HG03432 (cell line): ENCODE measurements at regions not wholly inside any gene's neighbourhood (a gene's known extent, or its start where the extent isn't known, plus 50 kb on each side); places are given as distances from the start of the nearest gene placed in this dataset.

ENCODE experiments used
- ATAC-seq: cut with Tn5 transposase; IDR thresholded peaks from one replicate; pipeline ENCODE4 v1.9.1; 2021; ENCODE audit warnings: mild to moderate bottlenecking, moderate library complexity; ENCODE audit not compliant: unreplicated experiment

DNA sequence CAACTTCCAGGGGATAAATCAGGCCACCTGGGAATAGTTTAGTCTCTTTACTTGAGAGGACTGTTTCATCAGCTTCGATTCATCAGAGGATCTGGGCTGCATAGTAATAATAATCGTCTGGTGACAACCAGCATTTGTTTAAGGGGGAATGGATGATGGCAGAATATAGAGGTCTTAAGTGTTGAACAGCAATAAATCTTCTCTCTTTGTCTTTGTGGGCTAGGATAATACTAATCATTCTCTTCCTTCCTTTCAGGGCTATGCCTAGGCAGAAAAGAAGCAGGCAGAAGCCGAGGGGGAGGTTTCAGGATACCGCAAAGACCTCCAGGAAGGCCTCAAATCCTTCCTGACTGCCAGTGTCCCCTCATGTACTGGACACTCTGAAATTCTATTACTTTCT is 150.4 kb upstream of the GAREM1 start:
- no peak for ATAC-seq

DNA sequence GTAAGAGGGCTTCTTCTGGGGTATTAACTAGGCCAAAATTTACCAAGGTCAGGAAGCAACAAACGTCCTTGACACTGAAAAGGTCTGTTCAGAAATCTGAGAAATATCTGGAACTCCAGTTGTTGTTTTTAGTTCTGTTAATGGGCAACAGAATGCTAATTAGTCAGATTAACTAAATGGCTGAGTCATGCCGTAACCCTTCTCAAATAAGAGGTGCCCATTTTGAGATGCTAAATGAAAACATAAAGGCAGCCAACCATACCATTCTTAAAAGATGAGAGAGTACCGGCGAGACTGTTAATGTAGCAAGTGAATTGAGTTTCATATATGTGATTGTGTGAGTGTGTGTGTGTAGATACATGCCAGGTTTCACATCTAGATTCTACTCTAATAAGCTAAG is 147.9 kb upstream of the GAREM1 start:
- ATAC-seq = no peak

DNA sequence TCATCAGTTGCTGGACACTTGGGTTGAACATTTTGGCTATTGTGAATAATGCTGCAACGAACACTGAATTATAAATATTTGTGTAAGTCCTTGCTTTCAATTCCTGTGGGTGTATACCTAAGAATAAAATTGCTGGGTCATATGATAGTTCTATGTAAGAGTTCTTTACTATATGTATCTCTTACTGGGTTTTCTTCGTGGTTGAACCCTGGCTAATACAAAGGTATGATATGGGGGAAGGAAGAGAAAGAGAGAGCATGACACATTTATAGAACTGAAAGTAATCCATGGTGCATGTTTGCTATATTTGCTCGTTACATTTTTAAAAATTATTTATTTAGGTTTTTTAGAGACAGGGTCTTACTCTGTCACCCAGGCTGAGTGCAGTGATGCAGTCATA is 143.1 kb upstream of the GAREM1 start:
- ATAC-seq = no peak

DNA sequence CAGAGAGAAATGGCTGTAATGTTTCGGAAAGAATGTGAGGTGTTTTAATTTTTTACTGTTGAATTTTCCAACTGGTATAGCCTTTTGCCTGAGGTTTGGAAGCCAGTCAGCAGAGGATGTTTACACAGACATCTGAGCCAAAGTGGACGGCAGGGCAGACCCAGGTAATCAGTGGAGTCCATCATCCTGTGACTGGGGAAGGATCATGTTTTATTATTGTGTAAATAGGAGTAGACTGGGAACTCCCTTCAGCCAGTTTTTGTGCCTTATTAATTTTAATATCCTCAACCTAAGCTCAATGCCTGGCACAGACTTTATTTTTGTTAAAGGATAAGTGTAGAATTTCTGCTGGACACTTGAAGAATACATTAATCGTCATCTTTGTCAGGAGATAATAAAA is 142.0 kb upstream of the GAREM1 start:
- no peak for ATAC-seq

DNA sequence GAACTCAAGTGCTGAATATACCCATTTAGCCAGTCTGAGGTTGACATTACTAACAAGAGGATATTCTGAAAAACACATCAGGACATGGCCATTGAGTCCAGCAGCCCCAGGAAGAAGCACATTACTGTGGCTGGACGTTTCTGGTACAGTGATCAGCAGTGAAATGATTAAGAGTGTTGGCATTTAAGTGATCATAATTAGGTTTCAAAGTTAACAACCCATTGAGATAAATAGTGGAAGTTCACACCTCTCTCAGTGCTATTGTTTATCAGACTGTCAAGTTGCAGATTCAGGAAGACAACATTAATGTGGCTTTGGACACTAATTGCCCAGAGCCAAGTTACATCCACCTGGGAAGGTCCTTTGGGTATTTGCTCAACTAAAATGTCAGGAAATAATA is 139.5 kb upstream of the GAREM1 start:
- no peak for ATAC-seq

DNA sequence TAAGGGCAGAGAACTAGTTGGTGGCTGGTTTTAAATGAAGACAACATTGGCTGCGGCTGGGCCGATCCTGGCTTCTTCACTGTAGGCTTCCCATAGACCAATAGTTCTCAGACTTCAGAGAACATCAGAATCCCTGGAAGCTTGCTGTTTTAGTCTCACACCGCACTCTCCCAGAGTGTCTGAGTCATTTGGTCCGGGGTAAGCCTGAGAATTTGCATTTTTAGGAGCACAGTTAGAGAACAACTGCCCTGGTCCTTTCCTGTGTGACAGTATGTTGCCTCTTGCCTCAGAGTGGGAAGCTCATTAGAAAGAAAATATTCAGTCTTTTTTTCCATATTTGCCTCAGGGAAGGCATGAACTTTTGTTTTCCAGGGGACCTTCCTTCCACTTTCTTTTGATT is 137.1 kb upstream of the GAREM1 start:
- ATAC-seq = no peak

DNA sequence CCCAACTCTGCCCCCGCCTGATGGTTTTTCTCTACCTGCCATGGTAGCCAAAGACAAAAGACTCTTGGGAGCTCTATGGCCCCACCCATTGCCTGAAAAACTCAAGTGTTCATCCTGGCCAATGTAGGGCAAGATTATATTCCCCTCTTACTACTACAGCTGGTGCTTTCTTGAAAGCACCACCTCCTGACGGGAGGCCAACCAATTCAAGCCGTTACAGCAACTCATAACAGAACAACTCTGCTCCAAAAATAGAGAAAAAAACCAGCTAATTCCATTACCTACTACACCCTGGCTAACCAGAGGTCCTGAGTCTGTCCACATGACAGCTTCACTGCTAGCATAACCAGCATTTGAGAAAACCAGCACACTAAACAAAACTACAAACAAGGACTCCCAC is 127.5 kb upstream of the GAREM1 start:
- peak; percentile 57 for ATAC-seq

DNA sequence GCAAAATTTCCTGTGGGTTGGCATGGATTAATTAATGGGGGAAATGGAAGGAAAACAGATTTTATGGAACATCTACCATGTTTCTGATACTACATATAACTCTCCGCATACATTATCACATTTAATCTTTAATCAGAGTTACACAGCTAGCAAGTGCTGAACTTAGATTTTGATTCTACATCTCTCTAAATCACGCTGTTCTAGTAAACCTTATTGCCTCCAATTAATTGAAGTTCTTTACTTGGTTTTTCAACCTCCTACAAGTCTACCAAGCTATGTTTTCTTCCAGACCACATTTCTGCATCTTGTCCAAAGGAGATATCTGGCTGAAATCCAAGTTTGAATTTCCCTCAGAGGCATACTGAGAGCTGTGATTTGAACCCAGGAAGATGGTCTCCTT is 125.8 kb upstream of the GAREM1 start:
- ATAC-seq = no peak

DNA sequence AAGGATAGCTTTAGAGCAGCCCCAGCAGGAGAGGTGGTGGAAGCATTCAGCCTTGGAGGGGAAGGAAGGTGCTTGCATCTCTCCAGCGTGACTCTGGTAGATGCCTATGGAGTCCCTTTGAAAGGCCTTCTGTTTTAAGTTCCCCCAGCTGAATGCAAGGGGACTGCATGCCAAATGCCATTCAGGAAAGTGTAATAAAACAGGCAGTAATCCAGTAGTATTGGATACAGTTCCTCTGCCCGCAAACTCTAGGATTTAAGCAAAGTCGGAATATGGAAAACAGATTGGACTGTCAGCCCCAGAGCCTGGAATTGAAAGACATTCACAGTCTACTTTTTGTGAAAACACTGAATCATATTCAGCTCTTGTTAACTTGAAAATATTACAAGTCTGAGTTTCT is 125.2 kb upstream of the GAREM1 start:
- ATAC-seq = no peak

DNA sequence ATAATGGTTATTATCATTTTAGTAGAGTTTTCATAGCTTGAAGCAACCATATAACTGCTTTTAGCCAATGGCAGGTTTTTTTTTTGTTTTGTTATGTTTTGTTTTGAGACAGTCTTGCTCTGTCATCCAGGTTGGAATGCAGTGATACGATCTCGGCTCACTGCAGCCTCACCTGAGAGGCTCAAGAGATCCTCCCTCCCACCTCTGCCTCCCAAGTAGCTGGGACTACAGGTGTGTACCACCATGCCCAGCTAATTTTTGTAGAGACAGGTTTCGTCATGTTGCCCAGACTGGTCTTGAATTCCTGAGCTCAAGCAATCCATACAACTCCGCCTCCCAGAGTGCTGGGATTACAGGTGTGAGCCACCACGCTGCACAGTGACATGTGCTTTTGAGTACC is 117.5 kb upstream of the GAREM1 start:
- ATAC-seq = no peak

DNA sequence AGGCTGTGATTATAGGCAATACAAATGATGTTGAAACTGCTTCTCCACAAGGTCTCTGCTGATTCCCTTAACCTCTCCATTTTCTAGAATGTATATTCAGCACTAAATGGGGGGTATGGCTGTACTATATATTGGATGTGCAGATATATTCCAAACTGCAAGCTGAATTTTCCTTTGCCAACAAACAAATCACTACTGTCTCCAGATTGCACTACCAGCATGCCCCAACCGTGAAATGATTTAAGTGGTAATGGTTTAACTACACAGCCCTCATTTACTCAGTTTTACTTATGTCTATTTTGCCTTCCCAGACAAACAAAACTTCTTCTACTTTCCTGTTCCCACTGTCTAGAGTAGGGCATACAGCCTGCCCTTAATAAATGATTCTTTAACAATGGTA is 112.7 kb upstream of the GAREM1 start:
- no peak for ATAC-seq

DNA sequence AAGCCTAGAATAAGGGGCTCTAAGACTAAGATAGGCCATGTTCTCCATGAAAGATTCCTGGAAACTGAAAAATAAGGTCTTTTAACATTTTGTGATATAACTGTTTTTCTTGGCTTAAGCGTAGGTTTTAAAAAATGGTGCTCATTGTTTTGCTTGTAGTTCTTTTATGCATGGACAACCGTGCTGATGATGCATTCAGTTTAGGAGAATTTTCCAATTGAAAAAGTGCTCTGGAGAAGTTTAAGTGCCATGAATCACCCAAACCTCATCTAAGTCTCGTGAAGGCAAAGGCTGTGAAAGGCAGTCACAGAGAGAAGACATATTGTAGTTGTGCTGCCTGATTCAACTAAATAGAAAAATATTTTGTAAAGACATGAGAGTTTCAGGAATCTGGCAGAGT is 111.8 kb upstream of the GAREM1 start:
- no peak for ATAC-seq

DNA sequence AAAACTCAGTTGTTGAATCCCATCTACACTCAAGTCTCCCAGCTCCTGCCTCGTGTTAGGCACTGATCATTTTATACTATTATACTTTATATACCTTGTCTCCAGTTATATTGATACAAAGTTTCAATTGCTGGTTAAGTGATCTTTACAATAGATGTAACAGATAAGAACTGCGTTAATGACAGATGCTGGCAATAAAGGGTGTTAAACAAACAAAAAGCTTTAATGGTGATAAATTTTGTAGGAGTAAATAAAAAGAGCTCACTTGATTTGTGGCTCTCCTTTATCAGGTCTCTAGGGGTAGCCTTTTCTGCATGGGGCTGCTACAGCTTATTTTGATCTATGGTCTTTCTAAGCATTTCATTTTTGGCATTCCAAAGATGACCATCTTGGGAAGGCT is 106.9 kb upstream of the GAREM1 start:
- ATAC-seq = no peak

DNA sequence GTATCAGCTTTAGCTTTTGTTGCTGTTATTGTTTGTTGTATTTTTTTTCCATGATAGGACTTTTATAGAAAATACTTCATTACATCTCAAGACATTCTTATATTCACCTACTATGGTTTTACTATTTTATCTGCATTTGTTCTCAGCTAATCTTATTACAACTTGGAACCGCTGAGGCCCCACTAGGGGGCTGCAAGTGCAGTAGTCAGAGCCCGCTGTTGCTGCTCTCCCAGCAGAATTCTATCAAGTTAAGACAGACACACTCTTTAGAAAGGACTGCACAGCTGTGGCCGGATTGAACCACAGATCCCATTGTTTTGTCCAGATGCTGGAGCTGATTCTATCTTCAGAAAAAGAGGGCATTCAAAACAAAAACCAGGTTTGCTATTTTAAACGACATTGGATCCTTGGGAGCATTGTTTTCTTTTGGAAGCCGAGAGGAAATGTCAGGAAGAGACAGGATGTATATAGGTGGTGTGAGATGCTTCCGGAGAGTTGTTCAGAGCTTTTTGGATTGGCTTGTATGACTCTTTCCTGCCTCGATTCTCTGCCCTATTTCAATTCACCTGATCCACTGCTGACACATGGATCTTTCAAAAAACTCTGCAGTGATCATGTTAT is 105.7 kb upstream of the GAREM1 start:
- ATAC-seq = no peak

DNA sequence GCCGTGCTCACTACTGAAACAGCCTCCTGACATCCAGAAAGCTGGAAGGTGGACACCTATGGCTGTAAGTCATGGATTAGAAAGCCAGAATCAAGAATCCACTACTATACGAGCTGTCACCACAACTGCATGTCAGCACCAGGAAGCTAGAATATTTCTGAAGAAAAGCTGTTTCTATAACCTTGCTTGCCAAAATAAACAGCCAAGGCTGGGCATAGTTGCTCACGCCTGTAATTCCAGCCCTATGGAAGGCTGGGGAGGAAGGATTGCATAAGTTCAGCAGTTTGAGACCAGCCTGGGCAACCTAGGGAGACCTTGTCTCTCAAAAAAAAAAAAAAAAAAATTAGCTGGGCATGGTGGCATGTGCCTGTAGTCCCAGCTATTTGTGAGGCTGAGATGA is 96.3 kb upstream of the GAREM1 start:
- no peak for ATAC-seq

DNA sequence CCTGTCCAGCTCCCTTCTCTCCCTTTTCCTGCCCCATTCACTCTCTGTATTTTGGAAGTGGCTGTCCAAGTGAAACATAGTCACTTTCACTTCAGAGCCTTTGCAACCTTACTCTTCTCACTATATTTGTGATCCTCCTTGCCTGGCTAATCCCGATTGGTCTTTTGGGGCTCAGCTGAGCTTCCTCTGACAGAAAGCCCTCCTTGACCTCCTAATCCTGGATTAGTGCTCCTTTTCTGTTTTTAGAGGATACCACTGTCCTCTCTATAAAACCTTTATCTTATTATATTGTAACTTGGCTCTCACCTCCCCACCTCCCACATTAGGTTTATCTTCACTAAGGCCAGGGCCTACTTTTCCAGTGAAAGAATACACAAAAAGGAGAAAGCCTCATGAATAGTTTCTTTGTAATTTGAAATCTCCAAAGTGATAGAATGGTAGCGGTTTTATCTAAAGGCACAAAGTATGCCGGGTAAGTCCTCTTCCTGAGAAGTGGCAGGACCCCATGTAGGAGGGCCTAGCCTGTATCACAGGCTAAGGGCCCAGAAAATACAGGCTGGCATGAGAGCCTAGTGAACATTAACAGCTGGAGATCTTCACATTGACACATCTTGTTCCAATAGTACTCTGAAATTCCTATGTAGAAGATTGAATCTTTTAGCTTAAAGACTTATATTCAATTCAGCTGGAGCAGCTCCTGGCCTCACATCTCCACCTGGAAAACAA is 83.1 kb upstream of the GAREM1 start:
- ATAC-seq = no peak

DNA sequence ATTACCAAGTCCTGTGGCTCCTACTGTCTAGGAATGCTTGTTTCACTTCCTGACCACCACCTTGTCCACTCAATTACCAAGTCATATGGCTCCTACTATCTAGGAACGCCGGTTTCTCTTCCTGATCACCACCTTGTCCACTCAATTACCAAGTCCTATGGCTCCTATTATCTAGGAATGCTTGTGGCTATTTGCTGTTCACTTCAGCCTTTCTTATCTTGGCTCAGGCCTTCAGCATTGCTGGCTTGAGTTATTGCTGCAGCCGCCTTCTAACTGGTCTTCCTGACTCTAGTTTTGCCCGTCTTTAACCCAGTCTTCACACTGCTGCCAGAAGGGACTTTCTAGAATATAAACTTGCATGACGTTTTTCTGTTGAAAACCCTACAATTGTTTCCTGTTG is 82.5 kb upstream of the GAREM1 start:
- ATAC-seq = no peak

DNA sequence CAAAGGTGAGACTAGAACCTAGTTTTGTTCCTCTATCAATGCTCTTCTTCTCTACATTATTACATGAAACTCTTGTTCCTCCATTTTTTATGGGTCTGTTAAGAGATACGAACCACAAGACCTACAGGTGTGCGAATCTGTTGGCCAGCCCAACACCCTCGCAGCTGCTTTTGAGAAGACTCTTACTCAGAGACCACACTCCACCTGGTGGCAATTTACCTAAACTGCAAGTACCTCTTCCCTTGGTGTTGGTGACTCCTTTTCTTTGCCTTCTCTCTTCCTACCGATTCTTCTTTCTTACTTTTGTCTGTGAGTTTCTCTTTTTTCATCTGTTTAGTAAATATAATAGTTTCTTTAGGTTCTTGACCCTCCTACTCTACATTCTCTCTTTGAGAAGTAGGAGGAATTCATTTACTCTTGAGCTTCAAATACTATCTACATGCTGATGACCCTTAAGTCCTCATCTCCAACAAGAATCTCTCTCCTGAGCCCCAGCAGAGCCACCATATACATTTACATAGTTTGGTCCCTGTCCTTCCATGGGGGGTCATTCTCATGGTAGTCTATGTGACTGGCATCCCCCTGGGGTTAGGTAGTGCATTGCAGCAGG is 81.8 kb upstream of the GAREM1 start:
- peak; percentile 85 for ATAC-seq

DNA sequence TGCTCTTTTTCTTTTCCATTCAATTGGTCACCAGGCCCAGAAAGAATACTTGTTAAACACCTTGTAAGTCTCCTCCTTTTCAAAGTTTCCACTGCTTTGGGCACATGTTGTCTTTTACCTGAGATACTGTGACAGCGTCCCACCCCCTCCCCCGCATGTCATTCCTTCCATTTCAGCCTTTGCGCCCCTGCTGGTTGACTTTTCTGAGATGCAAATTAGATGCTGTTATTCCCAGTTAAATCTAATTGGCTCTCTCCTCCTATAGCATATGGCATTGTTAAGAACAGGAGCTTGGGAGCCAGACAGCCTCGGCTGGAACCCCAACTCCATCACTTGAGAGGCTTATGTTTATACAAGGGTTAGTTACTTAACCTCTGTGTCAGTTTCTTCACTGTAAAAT is 80.3 kb upstream of the GAREM1 start:
- no peak for ATAC-seq

DNA sequence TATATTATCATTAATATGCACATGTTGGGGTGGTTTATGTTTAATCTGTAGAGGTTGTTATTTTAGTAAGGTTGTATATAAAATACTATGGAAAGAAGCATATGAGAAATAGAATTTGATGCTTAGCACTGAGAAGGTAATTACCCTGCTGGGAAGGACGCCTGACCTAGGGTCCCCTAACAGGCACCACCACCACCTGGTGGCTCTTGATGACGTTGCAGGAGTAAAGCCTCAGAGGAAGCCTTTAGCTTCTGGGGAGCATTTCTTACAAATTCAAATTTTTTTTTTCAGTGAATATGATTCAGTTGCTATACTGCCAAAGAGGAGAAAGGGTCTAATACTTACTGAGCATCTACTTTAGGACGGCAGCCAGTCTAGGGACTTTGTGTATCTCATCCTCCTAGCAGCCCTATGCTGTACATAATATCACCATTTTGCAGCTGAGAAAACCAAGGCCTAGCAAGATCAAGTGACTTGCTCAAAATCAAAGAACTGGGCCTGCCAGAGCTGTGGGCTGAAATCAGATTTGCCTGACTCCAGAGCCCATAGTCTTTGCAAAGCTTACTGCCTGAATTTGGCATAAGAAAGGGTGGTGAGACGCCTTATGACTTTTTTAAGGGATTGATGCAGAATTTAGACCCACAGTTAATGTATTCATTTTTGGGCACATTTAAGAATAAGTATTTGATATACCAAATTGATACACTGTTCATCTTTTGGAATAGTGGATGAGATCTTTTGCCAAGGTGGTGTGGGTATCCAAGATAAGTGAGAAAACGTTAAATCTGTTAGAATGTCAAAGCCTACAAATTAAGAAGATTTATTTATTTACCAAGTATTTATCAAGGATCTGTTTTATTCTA is 78.8 kb upstream of the GAREM1 start:
- ATAC-seq = peak; percentile 85

DNA sequence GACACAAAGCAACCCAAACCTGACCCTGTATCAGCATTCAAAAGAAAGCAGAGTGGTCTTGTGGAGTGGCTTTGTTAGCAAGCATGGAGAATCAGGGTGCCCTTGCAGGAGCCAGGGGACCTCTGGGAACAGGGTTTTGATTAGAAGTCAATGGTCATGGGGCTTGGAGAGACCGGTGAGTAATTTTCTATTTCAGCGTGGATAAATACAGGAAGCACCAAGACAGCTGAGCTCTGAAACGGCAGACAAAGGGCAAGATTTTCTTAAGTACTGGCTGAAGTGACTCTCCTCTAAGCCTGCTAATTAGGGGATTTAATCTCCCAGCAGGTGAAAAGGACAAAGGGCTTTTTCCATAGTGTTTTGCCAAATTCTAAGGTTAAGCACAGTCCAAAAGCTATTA is 78.0 kb upstream of the GAREM1 start:
- no peak for ATAC-seq

DNA sequence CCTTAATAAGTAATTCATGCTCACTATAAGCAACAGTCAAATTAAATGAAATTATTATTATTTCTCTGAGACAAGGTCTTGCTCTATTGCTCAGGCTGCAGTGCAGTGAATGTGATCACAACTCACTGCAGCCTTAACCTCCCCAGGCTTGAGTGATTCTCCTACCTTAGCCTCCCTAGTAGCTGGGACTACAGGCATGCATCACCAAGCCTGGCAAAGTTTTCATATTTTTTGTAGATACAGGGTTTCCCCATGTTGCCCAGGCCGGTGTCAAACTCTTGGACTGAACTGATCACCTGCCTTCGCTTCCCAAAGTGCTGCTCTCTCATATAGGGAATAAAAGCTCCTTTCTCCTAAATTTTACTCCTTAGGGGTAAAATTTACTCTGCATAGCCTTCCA is 74.9 kb upstream of the GAREM1 start:
- ATAC-seq = no peak
